ENCODE measurements at regions not wholly inside any gene's neighbourhood (a gene's known extent, or its start where the extent isn't known, plus 50 kb on each side); places are given as distances from the start of the nearest gene placed in this dataset.
A peak's percentile ranks its signal among the peaks of the same experiment; 100 is the strongest.

DNA sequence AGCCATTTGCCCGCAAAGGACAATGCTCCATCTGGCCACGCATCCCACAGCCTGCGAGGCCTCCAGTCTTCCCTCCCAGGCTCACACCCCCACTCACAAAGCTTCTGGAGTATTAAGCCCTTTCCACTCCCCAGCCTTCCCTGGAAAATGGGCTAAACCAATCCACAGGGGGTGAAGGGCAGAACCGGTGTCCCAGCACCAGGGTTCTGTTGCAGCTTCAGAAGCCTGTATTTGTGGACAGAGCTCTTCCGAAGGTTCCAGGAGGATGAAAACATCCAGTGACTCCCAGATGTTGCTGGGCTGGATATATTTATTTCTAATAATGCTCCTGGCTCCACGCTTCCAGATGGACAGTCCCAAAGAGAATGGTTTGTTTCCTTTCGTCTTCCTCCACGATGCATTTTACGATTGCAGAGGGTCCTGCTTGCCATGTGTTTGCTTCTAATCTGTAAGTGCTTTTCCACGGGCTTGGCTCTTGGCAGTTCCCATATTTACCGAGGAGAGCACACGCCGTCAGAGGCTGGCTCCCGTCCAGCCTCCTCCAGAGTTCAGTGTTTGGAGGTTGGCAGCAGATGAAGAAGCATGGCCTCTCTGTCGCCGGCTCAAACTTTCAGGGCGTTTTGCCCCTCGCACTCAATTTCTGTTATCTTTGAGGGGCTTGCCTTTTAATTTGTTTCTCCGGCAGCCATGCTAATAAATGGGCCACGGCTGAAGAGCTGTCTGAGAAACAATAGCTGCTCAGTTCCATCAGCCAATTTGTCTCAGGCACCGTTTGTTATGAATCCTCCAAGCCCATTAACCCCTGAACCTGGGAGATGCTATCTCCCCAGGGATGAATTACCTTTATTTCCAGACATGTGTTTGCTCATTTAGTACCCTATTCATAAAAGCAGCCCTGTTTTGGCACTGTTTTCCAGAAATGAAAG is 367.9 kb upstream of the PROK2 start:
- no peaks in the 10 kb centered on the region for H3K27me3 ChIP-seq (ENCODE audit: insufficient read depth)
- peak overlapping the region; percentile 52 to 100; a peak in 3 of 4 replicates for H3K27ac ChIP-seq (ENCODE audit: low read depth in 2 of 2, low read length in 1 of 2)
- H3K4me1 ChIP-seq (ENCODE audit: control insufficient read depth in 1 of 2, insufficient read depth in 2 of 2, low read depth in 1 of 2, low read length in 1 of 2), result peaks cover 0 to 33% of the 10 kb centered on the region in 2 experiments; a peak in 2 of 4 replicates
- H3K9me3 ChIP-seq, result no peaks in the 10 kb centered on the region
- H4K20me1 ChIP-seq (ENCODE audit: insufficient read depth), result no peaks in the 10 kb centered on the region
- no peaks in the 10 kb centered on the region for H3K79me2 ChIP-seq (ENCODE audit: insufficient read depth)
- 11% methylated on average over 21 of the region's 21 CpGs for WGBS (ENCODE audit: low lambda C conversion rate)
- peak overlapping the region; percentile 23; the same call in 1 of the 2 replicates for H3K9ac ChIP-seq
- peak overlapping the region; percentile 46 to 49 for H3K4me3 ChIP-seq (ENCODE audit: low read depth in 2 of 2, low read length in 1 of 2)
- DNase-seq, result peak; percentile 73
- H3K9me2 ChIP-seq, result no peaks in the 10 kb centered on the region
- ChIA-PET CTCF (interaction anchor here (0.9 to 1.6 kb wide), 3 partner anchors 147 to 513 kb away, joined by 3 to 4 read pairs (median 3); no protein-coding TSS in a partner anchor), POLR2A (interaction anchor here (1.0 to 1.2 kb wide), 2 partner anchors 50 to 151 kb away, joined by 3 to 4 read pairs; no protein-coding TSS in a partner anchor)
- H3K4me2 ChIP-seq, result peak overlapping the region; percentile 79
- no peaks in the 10 kb centered on the region for H3K36me3 ChIP-seq (replicated peaks in 1 of 2; ENCODE audit: control insufficient read depth in 1 of 2, insufficient read depth in 2 of 2, low read length in 1 of 2)
- H3F3A ChIP-seq (replicated peaks; ENCODE audit: insufficient read depth), result peaks cover 4% of the 10 kb centered on the region
- peak overlapping the region; percentile 88 for H2AFZ ChIP-seq (ENCODE audit: low read depth)
- TF ChIP-seq RCOR1 (IDR thresholded peaks at IDR 0.05; ENCODE audit: low read length), result peak; percentile 59; the same call in 1 of the 2 replicates
- TF ChIP-seq MEF2A (IDR thresholded peaks at IDR 0.05; ENCODE audit: borderline replicate concordance, low read depth), result no peak
- TF ChIP-seq EZH2phosphoT487 (IDR thresholded peaks at IDR 0.05; ENCODE audit: borderline replicate concordance, low read depth), result no peak
- no peak for TF ChIP-seq USF1 (IDR thresholded peaks at IDR 0.05; ENCODE audit: borderline replicate concordance, low read depth)
- TF ChIP-seq NFIC (IDR thresholded peaks at IDR 0.05; ENCODE audit: borderline replicate concordance), result peak; percentile 53; the same call in 1 of the 2 replicates
- TF ChIP-seq TAF1 (IDR thresholded peaks at IDR 0.05; ENCODE audit: borderline replicate concordance, low read depth, low read length), result no peak
- TF ChIP-seq RAD21 (IDR thresholded peaks at IDR 0.05; ENCODE audit: low read length), result peak; percentile 41; the same call in 1 of the 2 replicates
- peak; percentile 96 for TF ChIP-seq GATA2 (CRISPR knock-in tag; IDR thresholded peaks at IDR 0.05)
- TF ChIP-seq EP300 (IDR thresholded peaks at IDR 0.05; ENCODE audit: borderline replicate concordance in 1 of 2, low read depth in 1 of 2, low read length in 1 of 2), result peak in 1 of 2 experiments; percentile 56; a peak in 2 of 4 replicates
- peak; percentile 64; the same call in 1 of the 2 replicates for TF ChIP-seq FOXJ3 (CRISPR knock-in tag; IDR thresholded peaks at IDR 0.05)
- 0 out of 2 replicates have a peak, but pooled peaks have one; percentile 36 for TF ChIP-seq SIN3A (IDR thresholded peaks at IDR 0.05; ENCODE audit: borderline replicate concordance, low read depth, low read length)
- no peak for TF ChIP-seq CHD2 (IDR thresholded peaks at IDR 0.05; ENCODE audit: low read length, partially characterized antibody)
- TF ChIP-seq, protein P1, sequence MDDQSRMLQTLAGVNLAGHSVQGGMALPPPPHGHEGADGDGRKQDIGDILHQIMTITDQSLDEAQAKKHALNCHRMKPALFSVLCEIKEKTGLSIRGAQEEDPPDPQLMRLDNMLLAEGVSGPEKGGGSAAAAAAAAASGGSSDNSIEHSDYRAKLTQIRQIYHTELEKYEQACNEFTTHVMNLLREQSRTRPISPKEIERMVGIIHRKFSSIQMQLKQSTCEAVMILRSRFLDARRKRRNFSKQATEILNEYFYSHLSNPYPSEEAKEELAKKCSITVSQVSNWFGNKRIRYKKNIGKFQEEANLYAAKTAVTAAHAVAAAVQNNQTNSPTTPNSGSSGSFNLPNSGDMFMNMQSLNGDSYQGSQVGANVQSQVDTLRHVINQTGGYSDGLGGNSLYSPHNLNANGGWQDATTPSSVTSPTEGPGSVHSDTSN (IDR thresholded peaks at IDR 0.05), result no peak
- no peak for TF ChIP-seq YY1 (IDR thresholded peaks at IDR 0.05; ENCODE audit: low read depth)
- TF ChIP-seq CTCF (IDR thresholded peaks at IDR 0.05), result no peak
- TF ChIP-seq, protein P2, sequence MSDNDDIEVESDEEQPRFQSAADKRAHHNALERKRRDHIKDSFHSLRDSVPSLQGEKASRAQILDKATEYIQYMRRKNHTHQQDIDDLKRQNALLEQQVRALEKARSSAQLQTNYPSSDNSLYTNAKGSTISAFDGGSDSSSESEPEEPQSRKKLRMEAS (IDR thresholded peaks at IDR 0.05; ENCODE audit: low read depth), result peak; percentile 55; the same call in 1 of the 2 replicates
- TF ChIP-seq SMC3 (IDR thresholded peaks at IDR 0.05; ENCODE audit: low read depth, low read length), result no peak
- TF ChIP-seq MXI1 (IDR thresholded peaks at IDR 0.05; ENCODE audit: low read depth, low read length), result peak; percentile 88
- TF ChIP-seq TCF12 (IDR thresholded peaks at IDR 0.05), result peak; percentile 20; the same call in 1 of the 2 replicates
- TF ChIP-seq GABPA (IDR thresholded peaks at IDR 0.05; ENCODE audit: low read depth), result no peak
- TF ChIP-seq FOXM1 (IDR thresholded peaks at IDR 0.05; ENCODE audit: low read depth), result no peak
